ENCODE measurements at regions not wholly inside any gene's neighbourhood (a gene's known extent, or its start where the extent isn't known, plus 50 kb on each side); places are given as distances from the start of the nearest gene placed in this dataset.

- no peak for TF ChIP-seq SUZ12 (IDR thresholded peaks at IDR 0.05)
- no peak for TF ChIP-seq NFRKB (IDR thresholded peaks at IDR 0.05)
- no peak for TF ChIP-seq CTBP1 (IDR thresholded peaks at IDR 0.05; ENCODE audit: borderline replicate concordance)
- TF ChIP-seq FOXK2 (IDR thresholded peaks at IDR 0.05): no peak
- no peak for TF ChIP-seq LEF1 (IDR thresholded peaks at IDR 0.05; ENCODE audit: borderline replicate concordance)
- no peak for TF ChIP-seq SP1 (IDR thresholded peaks at IDR 0.05)
- TF ChIP-seq FOXA1 (IDR thresholded peaks at IDR 0.05): no peak
- TF ChIP-seq PKNOX1 (IDR thresholded peaks at IDR 0.05): no peak
- no peak for TF ChIP-seq BHLHE40 (IDR thresholded peaks at IDR 0.05; ENCODE audit: borderline replicate concordance)
Measured at GRCh38 chr5:116671211-116671736, 96.7 kb upstream of the SEMA6A start.

Data from HEK293T (cell line).